ENCODE measurements at regions not wholly inside any gene's neighbourhood (a gene's known extent, or its start where the extent isn't known, plus 50 kb on each side); places are given as distances from the start of the nearest gene placed in this dataset.

DNA sequence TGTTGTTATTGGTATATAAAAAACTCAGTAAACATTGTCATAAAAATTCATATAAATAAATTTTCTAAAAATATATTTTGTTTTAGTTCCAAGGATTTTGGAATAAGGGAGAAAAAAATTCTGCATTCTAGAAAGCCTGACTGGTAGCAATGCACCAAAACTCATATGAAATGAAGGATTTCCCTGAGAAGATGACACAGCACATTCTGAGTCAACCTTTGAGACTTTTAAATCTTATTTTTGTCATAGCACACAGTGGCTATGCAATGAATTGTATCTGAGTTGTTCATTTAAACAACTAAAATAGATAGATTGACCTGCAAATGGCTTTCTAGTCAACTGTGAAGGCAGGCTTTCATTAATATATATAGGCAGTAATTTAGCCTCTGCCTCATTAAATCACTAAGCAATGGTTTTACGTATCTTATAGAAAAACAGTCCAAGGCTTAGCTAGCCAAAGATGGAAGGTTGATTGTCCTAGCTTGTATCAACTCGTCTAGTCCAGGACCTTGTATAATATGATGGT, 239.1 kb upstream of the NEIL3 start:
- ChIA-PET POLR2A (no interaction called here), CTCF (ENCODE audit: low intra/inter-chr PET ratio, low total read pairs) (no interaction called here)
- no TSS peak for BruUV-seq (replicated peaks)
- Histone ChIP-seq H2AFZ (ENCODE audit: low read length) (no peak overlapping the region), H3K27me3 (ENCODE audit: control insufficient read depth in 1 of 2, insufficient read depth in 2 of 2, low read length in 2 of 2) (no peaks in the 10 kb centered on the region), H3K9me3 (ENCODE audit: low read length) (no peaks in the 10 kb centered on the region), H3K9ac (ENCODE audit: insufficient read depth, low read depth, low read length) (no peak overlapping the region), H3K4me2 (ENCODE audit: low read depth, low read length) (no peak overlapping the region), H3K4me3 (replicated peaks in 1 of 3; ENCODE audit: insufficient read depth in 1 of 3, low read depth in 2 of 3, low read length in 3 of 3) (no peak overlapping the region), H3K36me3 (replicated peaks in 1 of 2; ENCODE audit: control insufficient read depth in 1 of 2, insufficient read depth in 2 of 2, low read length in 2 of 2) (no peaks in the 10 kb centered on the region), H4K20me1 (ENCODE audit: insufficient read depth, low read length) (no peaks in the 10 kb centered on the region), H3K79me2 (ENCODE audit: insufficient read depth, low read length) (no peaks in the 10 kb centered on the region), H3K4me1 (ENCODE audit: insufficient read depth, low read length) (peaks cover 7% of the 10 kb centered on the region; the same call in 1 of the 2 replicates), H3K27ac (ENCODE audit: extremely low read length, insufficient read depth, low read length) (no peak overlapping the region)
- in situ Hi-C loops (cut with HindIII; ENCODE audit: extremely low pct_ligation_motif_present, low pct_unique_long_range_greater_than_20kb): no loop called here
- FAIRE-seq: no peak
- DNase-seq (ENCODE audit: low spot score): no peak
- intact Hi-C loops (cut with micrococcal nuclease; ENCODE audit: unreplicated experiment): no loop called here
- 0% methylated on average over 2 of the region's 2 CpGs for WGBS (ENCODE audit: low lambda C conversion rate)
- no peak for ATAC-seq
- 0 out of 4 replicates have a peak, but pooled peaks of 1 of the 2 experiments have one; percentile 6 for TF ChIP-seq MAFK (conservative IDR thresholded peaks at IDR 0.05 in 1 of 2, IDR thresholded peaks at IDR 0.05 in 1 of 2; ENCODE audit: low read length in 2 of 2)
- TF ChIP-seq, protein P1, sequence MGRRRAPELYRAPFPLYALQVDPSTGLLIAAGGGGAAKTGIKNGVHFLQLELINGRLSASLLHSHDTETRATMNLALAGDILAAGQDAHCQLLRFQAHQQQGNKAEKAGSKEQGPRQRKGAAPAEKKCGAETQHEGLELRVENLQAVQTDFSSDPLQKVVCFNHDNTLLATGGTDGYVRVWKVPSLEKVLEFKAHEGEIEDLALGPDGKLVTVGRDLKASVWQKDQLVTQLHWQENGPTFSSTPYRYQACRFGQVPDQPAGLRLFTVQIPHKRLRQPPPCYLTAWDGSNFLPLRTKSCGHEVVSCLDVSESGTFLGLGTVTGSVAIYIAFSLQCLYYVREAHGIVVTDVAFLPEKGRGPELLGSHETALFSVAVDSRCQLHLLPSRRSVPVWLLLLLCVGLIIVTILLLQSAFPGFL (CRISPR knock-in tag; IDR thresholded peaks at IDR 0.05): no peak
- no peak for TF ChIP-seq NCOR1 (IDR thresholded peaks at IDR 0.05; ENCODE audit: borderline replicate concordance, low read length)
- TF ChIP-seq ZMYM2 (CRISPR knock-in tag; IDR thresholded peaks at IDR 0.05): no peak
- TF ChIP-seq ZNF577 (CRISPR knock-in tag; IDR thresholded peaks at IDR 0.05; ENCODE audit: borderline replicate concordance, low read depth): no peak
- no peak for TF ChIP-seq RBM39 (IDR thresholded peaks at IDR 0.05; ENCODE audit: low read depth, low read length, poor library complexity, severe bottlenecking)
- TF ChIP-seq, protein P2, sequence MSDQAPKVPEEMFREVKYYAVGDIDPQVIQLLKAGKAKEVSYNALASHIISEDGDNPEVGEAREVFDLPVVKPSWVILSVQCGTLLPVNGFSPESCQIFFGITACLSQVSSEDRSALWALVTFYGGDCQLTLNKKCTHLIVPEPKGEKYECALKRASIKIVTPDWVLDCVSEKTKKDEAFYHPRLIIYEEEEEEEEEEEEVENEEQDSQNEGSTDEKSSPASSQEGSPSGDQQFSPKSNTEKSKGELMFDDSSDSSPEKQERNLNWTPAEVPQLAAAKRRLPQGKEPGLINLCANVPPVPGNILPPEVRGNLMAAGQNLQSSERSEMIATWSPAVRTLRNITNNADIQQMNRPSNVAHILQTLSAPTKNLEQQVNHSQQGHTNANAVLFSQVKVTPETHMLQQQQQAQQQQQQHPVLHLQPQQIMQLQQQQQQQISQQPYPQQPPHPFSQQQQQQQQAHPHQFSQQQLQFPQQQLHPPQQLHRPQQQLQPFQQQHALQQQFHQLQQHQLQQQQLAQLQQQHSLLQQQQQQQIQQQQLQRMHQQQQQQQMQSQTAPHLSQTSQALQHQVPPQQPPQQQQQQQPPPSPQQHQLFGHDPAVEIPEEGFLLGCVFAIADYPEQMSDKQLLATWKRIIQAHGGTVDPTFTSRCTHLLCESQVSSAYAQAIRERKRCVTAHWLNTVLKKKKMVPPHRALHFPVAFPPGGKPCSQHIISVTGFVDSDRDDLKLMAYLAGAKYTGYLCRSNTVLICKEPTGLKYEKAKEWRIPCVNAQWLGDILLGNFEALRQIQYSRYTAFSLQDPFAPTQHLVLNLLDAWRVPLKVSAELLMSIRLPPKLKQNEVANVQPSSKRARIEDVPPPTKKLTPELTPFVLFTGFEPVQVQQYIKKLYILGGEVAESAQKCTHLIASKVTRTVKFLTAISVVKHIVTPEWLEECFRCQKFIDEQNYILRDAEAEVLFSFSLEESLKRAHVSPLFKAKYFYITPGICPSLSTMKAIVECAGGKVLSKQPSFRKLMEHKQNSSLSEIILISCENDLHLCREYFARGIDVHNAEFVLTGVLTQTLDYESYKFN (CRISPR knock-in tag; conservative IDR thresholded peaks at IDR 0.05): no peak
- no peak for TF ChIP-seq HOXD1 (CRISPR knock-in tag; IDR thresholded peaks at IDR 0.05)
- TF ChIP-seq ZNF383 (CRISPR knock-in tag; IDR thresholded peaks at IDR 0.05; ENCODE audit: borderline replicate concordance): no peak
- TF ChIP-seq ATRX (CRISPR knock-in tag; IDR thresholded peaks at IDR 0.05; ENCODE audit: borderline replicate concordance): no peak
- no peak for TF ChIP-seq MED1 (CRISPR knock-in tag; IDR thresholded peaks at IDR 0.05)
- no peak for TF ChIP-seq ATAD3A (CRISPR knock-in tag; IDR thresholded peaks at IDR 0.05)
- TF ChIP-seq NFE2L2 (IDR thresholded peaks at IDR 0.05; ENCODE audit: low read length): peak; percentile 63; the same call in 1 of the 2 replicates
- TF ChIP-seq ZNF30 (CRISPR knock-in tag; IDR thresholded peaks at IDR 0.05): no peak
